ENCODE measurements at regions not wholly inside any gene's neighbourhood (a gene's known extent, or its start where the extent isn't known, plus 50 kb on each side); places are given as distances from the start of the nearest gene placed in this dataset.

DNA sequence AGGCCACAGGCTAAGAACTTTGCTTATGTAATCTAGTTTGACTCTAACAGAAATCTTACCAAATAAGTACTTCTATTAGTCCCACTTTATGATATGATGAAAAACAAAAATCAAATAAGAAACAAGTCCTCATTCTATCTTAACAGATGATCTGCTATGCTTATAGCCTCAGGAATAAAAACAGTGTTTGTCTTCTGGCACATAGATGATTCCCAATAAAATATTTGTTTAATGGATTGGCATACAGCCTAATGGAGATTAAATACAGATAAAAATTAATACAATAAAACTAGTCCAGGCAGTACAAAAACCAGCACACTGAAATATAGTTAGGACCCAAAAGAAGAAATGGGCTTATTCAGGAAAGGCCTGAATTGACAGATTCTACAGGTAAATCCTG is 971.4 kb upstream of the WWC1 start (continued):
- TF ChIP-seq, protein P1, sequence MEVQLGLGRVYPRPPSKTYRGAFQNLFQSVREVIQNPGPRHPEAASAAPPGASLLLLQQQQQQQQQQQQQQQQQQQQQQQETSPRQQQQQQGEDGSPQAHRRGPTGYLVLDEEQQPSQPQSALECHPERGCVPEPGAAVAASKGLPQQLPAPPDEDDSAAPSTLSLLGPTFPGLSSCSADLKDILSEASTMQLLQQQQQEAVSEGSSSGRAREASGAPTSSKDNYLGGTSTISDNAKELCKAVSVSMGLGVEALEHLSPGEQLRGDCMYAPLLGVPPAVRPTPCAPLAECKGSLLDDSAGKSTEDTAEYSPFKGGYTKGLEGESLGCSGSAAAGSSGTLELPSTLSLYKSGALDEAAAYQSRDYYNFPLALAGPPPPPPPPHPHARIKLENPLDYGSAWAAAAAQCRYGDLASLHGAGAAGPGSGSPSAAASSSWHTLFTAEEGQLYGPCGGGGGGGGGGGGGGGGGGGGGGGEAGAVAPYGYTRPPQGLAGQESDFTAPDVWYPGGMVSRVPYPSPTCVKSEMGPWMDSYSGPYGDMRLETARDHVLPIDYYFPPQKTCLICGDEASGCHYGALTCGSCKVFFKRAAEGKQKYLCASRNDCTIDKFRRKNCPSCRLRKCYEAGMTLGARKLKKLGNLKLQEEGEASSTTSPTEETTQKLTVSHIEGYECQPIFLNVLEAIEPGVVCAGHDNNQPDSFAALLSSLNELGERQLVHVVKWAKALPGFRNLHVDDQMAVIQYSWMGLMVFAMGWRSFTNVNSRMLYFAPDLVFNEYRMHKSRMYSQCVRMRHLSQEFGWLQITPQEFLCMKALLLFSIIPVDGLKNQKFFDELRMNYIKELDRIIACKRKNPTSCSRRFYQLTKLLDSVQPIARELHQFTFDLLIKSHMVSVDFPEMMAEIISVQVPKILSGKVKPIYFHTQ (CRISPR knock-in tag; IDR thresholded peaks at IDR 0.05): no peak

DNA sequence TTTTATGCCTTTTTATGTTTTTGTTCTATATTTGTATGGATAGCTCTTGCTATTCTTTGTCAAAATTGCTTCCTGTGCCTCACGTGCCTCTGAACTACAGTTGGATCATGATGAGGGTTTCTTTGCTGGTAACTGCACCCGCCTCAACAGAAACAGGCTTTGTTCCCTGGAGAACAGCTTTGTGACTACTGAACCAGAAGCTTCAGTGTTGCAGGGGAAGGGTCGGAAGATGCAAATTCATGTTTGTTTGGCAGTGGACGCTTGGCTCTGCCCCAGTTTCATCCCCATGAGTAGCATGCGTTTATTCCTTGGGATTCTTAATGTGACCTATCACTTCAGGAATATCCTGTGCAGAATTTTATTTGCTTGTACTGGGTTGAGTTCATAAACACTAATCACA is 959.1 kb upstream of the WWC1 start:
- TF ChIP-seq, protein P2, sequence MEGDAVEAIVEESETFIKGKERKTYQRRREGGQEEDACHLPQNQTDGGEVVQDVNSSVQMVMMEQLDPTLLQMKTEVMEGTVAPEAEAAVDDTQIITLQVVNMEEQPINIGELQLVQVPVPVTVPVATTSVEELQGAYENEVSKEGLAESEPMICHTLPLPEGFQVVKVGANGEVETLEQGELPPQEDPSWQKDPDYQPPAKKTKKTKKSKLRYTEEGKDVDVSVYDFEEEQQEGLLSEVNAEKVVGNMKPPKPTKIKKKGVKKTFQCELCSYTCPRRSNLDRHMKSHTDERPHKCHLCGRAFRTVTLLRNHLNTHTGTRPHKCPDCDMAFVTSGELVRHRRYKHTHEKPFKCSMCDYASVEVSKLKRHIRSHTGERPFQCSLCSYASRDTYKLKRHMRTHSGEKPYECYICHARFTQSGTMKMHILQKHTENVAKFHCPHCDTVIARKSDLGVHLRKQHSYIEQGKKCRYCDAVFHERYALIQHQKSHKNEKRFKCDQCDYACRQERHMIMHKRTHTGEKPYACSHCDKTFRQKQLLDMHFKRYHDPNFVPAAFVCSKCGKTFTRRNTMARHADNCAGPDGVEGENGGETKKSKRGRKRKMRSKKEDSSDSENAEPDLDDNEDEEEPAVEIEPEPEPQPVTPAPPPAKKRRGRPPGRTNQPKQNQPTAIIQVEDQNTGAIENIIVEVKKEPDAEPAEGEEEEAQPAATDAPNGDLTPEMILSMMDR (IDR thresholded peaks at IDR 0.05): no peak
- TF ChIP-seq, protein P3, sequence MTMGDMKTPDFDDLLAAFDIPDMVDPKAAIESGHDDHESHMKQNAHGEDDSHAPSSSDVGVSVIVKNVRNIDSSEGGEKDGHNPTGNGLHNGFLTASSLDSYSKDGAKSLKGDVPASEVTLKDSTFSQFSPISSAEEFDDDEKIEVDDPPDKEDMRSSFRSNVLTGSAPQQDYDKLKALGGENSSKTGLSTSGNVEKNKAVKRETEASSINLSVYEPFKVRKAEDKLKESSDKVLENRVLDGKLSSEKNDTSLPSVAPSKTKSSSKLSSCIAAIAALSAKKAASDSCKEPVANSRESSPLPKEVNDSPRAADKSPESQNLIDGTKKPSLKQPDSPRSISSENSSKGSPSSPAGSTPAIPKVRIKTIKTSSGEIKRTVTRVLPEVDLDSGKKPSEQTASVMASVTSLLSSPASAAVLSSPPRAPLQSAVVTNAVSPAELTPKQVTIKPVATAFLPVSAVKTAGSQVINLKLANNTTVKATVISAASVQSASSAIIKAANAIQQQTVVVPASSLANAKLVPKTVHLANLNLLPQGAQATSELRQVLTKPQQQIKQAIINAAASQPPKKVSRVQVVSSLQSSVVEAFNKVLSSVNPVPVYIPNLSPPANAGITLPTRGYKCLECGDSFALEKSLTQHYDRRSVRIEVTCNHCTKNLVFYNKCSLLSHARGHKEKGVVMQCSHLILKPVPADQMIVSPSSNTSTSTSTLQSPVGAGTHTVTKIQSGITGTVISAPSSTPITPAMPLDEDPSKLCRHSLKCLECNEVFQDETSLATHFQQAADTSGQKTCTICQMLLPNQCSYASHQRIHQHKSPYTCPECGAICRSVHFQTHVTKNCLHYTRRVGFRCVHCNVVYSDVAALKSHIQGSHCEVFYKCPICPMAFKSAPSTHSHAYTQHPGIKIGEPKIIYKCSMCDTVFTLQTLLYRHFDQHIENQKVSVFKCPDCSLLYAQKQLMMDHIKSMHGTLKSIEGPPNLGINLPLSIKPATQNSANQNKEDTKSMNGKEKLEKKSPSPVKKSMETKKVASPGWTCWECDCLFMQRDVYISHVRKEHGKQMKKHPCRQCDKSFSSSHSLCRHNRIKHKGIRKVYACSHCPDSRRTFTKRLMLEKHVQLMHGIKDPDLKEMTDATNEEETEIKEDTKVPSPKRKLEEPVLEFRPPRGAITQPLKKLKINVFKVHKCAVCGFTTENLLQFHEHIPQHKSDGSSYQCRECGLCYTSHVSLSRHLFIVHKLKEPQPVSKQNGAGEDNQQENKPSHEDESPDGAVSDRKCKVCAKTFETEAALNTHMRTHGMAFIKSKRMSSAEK (CRISPR knock-in tag; IDR thresholded peaks at IDR 0.05; ENCODE audit: borderline replicate concordance): no peak
- TF ChIP-seq, protein P4, sequence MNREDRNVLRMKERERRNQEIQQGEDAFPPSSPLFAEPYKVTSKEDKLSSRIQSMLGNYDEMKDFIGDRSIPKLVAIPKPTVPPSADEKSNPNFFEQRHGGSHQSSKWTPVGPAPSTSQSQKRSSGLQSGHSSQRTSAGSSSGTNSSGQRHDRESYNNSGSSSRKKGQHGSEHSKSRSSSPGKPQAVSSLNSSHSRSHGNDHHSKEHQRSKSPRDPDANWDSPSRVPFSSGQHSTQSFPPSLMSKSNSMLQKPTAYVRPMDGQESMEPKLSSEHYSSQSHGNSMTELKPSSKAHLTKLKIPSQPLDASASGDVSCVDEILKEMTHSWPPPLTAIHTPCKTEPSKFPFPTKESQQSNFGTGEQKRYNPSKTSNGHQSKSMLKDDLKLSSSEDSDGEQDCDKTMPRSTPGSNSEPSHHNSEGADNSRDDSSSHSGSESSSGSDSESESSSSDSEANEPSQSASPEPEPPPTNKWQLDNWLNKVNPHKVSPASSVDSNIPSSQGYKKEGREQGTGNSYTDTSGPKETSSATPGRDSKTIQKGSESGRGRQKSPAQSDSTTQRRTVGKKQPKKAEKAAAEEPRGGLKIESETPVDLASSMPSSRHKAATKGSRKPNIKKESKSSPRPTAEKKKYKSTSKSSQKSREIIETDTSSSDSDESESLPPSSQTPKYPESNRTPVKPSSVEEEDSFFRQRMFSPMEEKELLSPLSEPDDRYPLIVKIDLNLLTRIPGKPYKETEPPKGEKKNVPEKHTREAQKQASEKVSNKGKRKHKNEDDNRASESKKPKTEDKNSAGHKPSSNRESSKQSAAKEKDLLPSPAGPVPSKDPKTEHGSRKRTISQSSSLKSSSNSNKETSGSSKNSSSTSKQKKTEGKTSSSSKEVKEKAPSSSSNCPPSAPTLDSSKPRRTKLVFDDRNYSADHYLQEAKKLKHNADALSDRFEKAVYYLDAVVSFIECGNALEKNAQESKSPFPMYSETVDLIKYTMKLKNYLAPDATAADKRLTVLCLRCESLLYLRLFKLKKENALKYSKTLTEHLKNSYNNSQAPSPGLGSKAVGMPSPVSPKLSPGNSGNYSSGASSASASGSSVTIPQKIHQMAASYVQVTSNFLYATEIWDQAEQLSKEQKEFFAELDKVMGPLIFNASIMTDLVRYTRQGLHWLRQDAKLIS (CRISPR knock-in tag; IDR thresholded peaks at IDR 0.05; ENCODE audit: borderline replicate concordance): no peak
- TF ChIP-seq TEAD1 (CRISPR knock-in tag; IDR thresholded peaks at IDR 0.05): no peak
- TF ChIP-seq, protein P5, sequence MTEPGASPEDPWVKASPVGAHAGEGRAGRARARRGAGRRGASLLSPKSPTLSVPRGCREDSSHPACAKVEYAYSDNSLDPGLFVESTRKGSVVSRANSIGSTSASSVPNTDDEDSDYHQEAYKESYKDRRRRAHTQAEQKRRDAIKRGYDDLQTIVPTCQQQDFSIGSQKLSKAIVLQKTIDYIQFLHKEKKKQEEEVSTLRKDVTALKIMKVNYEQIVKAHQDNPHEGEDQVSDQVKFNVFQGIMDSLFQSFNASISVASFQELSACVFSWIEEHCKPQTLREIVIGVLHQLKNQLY (CRISPR knock-in tag; IDR thresholded peaks at IDR 0.05): no peak
- TF ChIP-seq, protein P6, sequence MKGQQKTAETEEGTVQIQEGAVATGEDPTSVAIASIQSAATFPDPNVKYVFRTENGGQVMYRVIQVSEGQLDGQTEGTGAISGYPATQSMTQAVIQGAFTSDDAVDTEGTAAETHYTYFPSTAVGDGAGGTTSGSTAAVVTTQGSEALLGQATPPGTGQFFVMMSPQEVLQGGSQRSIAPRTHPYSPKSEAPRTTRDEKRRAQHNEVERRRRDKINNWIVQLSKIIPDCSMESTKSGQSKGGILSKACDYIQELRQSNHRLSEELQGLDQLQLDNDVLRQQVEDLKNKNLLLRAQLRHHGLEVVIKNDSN (CRISPR knock-in tag; IDR thresholded peaks at IDR 0.05): no peak
- H3K4me1 Mint-ChIP-seq: peaks cover 17% of the 10 kb centered on the region
- POLR2A ChIA-PET: no interaction called here
- no peaks in the 10 kb centered on the region for H3K9me3 Mint-ChIP-seq
- no peak overlapping the region for H3K27ac Mint-ChIP-seq
- ATAC-seq (no peak), DNase-seq (ENCODE audit: low spot score) (no peak)
- CTCF ChIA-PET: no interaction called here
- no peaks in the 10 kb centered on the region for H3K36me3 Mint-ChIP-seq
- H3K27me3 Mint-ChIP-seq (ENCODE audit: low read depth): no peaks in the 10 kb centered on the region
- H3K4me3 Mint-ChIP-seq: no peak overlapping the region

DNA sequence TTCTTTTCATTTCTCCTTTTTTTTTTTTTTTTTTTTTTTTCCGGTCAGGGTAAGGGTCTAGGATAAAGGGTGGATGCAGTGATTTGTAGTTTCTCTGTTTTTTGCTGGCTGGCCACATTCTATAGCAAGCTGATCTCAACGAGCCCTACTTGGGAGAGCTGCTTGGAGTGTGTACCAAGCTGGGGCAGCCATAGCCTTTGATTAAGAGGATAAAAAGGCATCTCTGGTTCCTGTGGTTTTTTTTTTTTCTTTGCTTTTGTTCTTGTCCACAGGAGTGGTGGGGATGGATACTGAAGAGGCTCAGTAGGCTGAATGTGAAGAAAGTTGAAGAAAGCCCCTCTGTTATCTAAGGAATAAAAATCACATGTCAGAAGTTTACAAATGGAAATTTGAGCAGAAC is 955.3 kb upstream of the WWC1 start:
- ChIA-PET POLR2A (no interaction called here), CTCF (no interaction called here)
- Mint-ChIP-seq H3K36me3 (no peaks in the 10 kb centered on the region), H3K27ac (no peak overlapping the region), H3K27me3 (ENCODE audit: low read depth) (no peaks in the 10 kb centered on the region), H3K4me3 (no peak overlapping the region), H3K4me1 (peaks cover 17% of the 10 kb centered on the region), H3K9me3 (no peaks in the 10 kb centered on the region)
- DNase-seq (ENCODE audit: low spot score) (no peak), ATAC-seq (no peak)
- TF ChIP-seq NFATC4 (CRISPR knock-in tag; IDR thresholded peaks at IDR 0.05) (no peak), SMAD4 (CRISPR knock-in tag; IDR thresholded peaks at IDR 0.05) (no peak), CREM (CRISPR knock-in tag; IDR thresholded peaks at IDR 0.05) (no peak), MYBL2 (CRISPR knock-in tag; IDR thresholded peaks at IDR 0.05) (no peak), ETV6 (CRISPR knock-in tag; IDR thresholded peaks at IDR 0.05) (no peak), HMGA2 (CRISPR knock-in tag; IDR thresholded peaks at IDR 0.05) (no peak), ZNF317 (CRISPR knock-in tag; IDR thresholded peaks at IDR 0.05; ENCODE audit: borderline replicate concordance, low read depth) (no peak), FOXK1 (CRISPR knock-in tag; IDR thresholded peaks at IDR 0.05) (no peak), SMAD3 (CRISPR knock-in tag; IDR thresholded peaks at IDR 0.05; ENCODE audit: borderline replicate concordance) (no peak)
- TF ChIP-seq, protein P7, sequence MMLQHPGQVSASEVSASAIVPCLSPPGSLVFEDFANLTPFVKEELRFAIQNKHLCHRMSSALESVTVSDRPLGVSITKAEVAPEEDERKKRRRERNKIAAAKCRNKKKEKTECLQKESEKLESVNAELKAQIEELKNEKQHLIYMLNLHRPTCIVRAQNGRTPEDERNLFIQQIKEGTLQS (CRISPR knock-in tag; conservative IDR thresholded peaks at IDR 0.05): no peak
- TF ChIP-seq, protein P8, sequence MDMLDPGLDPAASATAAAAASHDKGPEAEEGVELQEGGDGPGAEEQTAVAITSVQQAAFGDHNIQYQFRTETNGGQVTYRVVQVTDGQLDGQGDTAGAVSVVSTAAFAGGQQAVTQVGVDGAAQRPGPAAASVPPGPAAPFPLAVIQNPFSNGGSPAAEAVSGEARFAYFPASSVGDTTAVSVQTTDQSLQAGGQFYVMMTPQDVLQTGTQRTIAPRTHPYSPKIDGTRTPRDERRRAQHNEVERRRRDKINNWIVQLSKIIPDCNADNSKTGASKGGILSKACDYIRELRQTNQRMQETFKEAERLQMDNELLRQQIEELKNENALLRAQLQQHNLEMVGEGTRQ (CRISPR knock-in tag; IDR thresholded peaks at IDR 0.05): no peak
